Fibroblast of lung (primary cell): ENCODE measurements at regions not wholly inside any gene's neighbourhood (a gene's known extent, or its start where the extent isn't known, plus 50 kb on each side); places are given as distances from the start of the nearest gene placed in this dataset.

Source experiments
- CTCF ChIP-seq, 2 donors: IDR thresholded peaks in 1 of 2; conservative IDR thresholded peaks in 1 of 2; 1 replicate in 1 of 2; 2 replicates in 1 of 2; pipeline ENCODE4 v1.5.1; 2011 to 2012; ENCODE audit warnings: low read length in 2 of 2, control low read depth in 1 of 2, inconsistent platforms in 1 of 2, low read depth in 1 of 2, mild to moderate bottlenecking in 1 of 2
- EZH2 ChIP-seq: IDR thresholded peaks from 2 replicates; pipeline ENCODE4 v1.5.1; 2012; ENCODE audit warnings: low read length, control low read depth, mild to moderate bottlenecking; ENCODE audit errors: missing control alignments

- TF ChIP-seq CTCF (conservative IDR thresholded peaks at IDR 0.05 in 1 of 2, IDR thresholded peaks at IDR 0.05 in 1 of 2; ENCODE audit: low read depth in 1 of 2, low read length in 2 of 2) = no peak
- TF ChIP-seq EZH2 = no peak
These were observed 408.4 kb downstream of the ETV1 start for GRCh38 chr7:13581097-13581496.
